PC-3 (cell line): ENCODE measurements at regions not wholly inside any gene's neighbourhood (a gene's known extent, or its start where the extent isn't known, plus 50 kb on each side); places are given as distances from the start of the nearest gene placed in this dataset.

Experiments
- CTCF ChIP-seq: fragments of 300-600 bp; sonication (generic); conservative IDR thresholded peaks from 2 replicates; pipeline ENCODE4 v1.5.1; 2017; ENCODE audit warnings: antibody characterized with exemption, low read depth, mild to moderate bottlenecking, low read length
- EZH2 ChIP-seq: fragments of 300-600 bp; sonication (generic); IDR thresholded peaks from one replicate; pipeline ENCODE4 v1.6.1; 2017; ENCODE audit warnings: antibody characterized with exemption, mild to moderate bottlenecking, low read length; ENCODE audit not compliant: unreplicated experiment
- EZH2phosphoT487 ChIP-seq: fragments of 300-600 bp; sonication (generic); IDR thresholded peaks from 2 replicates; pipeline ENCODE4 v1.6.1; 2018; ENCODE audit warnings: mild to moderate bottlenecking, antibody characterized with exemption, low read length, borderline replicate concordance

- no peak for TF ChIP-seq CTCF
- TF ChIP-seq EZH2phosphoT487: no peak
- TF ChIP-seq EZH2: no peak
These were observed 234.7 kb downstream of the HRH4 start for GRCh38 chr18:24695168-24695567.
